Peyer's patch (tissue), 4 donors: ENCODE measurements at regions not wholly inside any gene's neighbourhood (a gene's known extent, or its start where the extent isn't known, plus 50 kb on each side); places are given as distances from the start of the nearest gene placed in this dataset.

Experiments used
- POLR2A ChIP-seq, 2 donors: fragments of 450-650 bp; IDR thresholded peaks; one replicate each; pipeline ENCODE4 v1.5.1; 2017; ENCODE audit warnings: antibody characterized with exemption in 2 of 2, mild to moderate bottlenecking in 2 of 2, moderate library complexity in 2 of 2
- TF ChIP-seq, protein P1 (sequence below), 6 experiments: fragments of 450-650 bp in 4 of 6; fragments of 200-600 bp in 2 of 6; sonication (generic) in 1 of 6; IDR thresholded peaks; one replicate each; pipeline ENCODE4 v1.5.1; 2017 to 2019; ENCODE audit warnings: antibody characterized with exemption in 6 of 6, mild to moderate bottlenecking in 3 of 6, moderate library complexity in 1 of 6

DNA sequence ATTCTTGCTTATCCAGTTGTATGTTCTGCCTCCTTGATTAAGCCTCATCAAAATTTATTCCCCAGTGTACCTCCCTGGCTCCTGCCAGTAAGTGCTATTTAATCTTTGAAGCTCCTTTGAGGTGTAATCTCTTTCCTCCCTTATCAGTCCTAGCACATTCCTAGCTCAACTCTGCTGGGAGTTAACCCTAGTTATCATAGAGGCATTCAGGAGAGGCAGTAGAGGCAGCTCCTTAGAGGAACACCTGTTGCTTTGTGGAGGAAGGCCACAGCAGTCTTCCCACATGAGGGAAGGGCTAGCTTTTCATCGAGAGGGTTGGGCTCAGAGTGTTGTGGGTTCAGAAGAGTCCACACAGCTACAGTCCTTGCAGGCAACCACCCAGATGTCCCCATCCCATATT lies 182.4 kb upstream of the ARID2 start:
- TF ChIP-seq, protein P1, sequence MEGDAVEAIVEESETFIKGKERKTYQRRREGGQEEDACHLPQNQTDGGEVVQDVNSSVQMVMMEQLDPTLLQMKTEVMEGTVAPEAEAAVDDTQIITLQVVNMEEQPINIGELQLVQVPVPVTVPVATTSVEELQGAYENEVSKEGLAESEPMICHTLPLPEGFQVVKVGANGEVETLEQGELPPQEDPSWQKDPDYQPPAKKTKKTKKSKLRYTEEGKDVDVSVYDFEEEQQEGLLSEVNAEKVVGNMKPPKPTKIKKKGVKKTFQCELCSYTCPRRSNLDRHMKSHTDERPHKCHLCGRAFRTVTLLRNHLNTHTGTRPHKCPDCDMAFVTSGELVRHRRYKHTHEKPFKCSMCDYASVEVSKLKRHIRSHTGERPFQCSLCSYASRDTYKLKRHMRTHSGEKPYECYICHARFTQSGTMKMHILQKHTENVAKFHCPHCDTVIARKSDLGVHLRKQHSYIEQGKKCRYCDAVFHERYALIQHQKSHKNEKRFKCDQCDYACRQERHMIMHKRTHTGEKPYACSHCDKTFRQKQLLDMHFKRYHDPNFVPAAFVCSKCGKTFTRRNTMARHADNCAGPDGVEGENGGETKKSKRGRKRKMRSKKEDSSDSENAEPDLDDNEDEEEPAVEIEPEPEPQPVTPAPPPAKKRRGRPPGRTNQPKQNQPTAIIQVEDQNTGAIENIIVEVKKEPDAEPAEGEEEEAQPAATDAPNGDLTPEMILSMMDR (IDR thresholded peaks at IDR 0.05) = no peak
- TF ChIP-seq POLR2A (IDR thresholded peaks at IDR 0.05) = no peak
